Neural progenitor cell (in vitro differentiated cells): ENCODE measurements at regions not wholly inside any gene's neighbourhood (a gene's known extent, or its start where the extent isn't known, plus 50 kb on each side); places are given as distances from the start of the nearest gene placed in this dataset.

Experiments used
- EZH2phosphoT487 ChIP-seq: fragments of 200-600 bp; sonication (generic); IDR thresholded peaks from 2 replicates; pipeline ENCODE4 v1.6.1; 2017; ENCODE audit warnings: antibody characterized with exemption
- TF ChIP-seq, protein P1 (sequence below): fragments of 200-600 bp; sonication (generic); IDR thresholded peaks from 2 replicates; pipeline ENCODE4 v1.5.1; 2017; ENCODE audit warnings: antibody characterized with exemption, mild to moderate bottlenecking

DNA sequence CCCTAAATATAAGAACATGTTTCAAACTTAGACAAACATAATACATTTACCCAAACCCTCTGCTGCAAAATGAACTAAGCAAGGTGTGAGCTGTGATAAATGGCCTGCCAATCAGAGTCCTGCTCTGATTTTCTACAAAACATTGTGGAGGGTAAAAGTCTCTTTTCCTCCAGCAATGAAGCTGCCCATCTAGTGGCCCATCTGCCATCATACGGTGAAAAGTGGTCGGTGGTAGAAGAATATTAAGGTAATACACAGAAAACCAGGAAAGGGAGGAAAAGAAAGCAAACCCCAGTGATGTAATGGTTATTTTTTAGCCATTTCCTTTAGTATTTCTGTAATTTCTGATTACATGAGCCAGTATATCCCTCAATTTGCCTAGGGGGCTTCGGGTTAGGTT lies 838.1 kb downstream of the TBL1XR1 start:
- TF ChIP-seq, protein P1, sequence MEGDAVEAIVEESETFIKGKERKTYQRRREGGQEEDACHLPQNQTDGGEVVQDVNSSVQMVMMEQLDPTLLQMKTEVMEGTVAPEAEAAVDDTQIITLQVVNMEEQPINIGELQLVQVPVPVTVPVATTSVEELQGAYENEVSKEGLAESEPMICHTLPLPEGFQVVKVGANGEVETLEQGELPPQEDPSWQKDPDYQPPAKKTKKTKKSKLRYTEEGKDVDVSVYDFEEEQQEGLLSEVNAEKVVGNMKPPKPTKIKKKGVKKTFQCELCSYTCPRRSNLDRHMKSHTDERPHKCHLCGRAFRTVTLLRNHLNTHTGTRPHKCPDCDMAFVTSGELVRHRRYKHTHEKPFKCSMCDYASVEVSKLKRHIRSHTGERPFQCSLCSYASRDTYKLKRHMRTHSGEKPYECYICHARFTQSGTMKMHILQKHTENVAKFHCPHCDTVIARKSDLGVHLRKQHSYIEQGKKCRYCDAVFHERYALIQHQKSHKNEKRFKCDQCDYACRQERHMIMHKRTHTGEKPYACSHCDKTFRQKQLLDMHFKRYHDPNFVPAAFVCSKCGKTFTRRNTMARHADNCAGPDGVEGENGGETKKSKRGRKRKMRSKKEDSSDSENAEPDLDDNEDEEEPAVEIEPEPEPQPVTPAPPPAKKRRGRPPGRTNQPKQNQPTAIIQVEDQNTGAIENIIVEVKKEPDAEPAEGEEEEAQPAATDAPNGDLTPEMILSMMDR, result peak; percentile 50
- no peak for TF ChIP-seq EZH2phosphoT487
